ENCODE measurements at regions not wholly inside any gene's neighbourhood (a gene's known extent, or its start where the extent isn't known, plus 50 kb on each side); places are given as distances from the start of the nearest gene placed in this dataset.

DNA sequence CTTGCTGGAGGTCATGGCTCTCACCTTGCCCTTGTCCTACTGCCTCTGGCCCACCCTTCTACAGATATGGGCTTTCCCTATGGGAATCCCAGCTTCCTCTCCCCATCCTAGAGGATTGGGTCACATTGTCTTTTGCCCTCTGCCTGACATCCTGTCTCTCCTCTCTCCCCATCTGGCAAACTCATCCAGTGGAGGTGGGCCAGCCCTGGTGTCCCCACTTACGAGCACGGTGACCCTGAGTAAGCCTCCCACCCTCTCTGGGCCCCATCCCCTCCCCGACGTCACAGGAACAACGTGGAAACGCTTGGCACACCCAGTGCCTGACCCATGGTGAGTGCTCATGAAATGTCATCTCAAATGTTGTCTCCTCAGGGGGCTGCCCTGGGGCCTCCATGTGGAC is 56.1 kb upstream of the ID3 start:
- no peak for DNase-seq
- peaks cover 2 to 16% (median 5%) of the 10 kb centered on the region in 3 donors for H3K4me1 ChIP-seq
- TF ChIP-seq CTCF (IDR thresholded peaks at IDR 0.05) (no peak), POLR2A (IDR thresholded peaks at IDR 0.05) (no peak)
- intact Hi-C loops (cut with DNase I), result no loop called here
- WGBS, 2 donors, result 62 to 85% methylated on average over 6 of the region's 6 CpGs
- H3K27me3 ChIP-seq, result peaks cover 0 to 29% (median 0%) of the 10 kb centered on the region in 4 donors
- no peak overlapping the region for H3K27ac ChIP-seq
- no peak overlapping the region for H3K4me3 ChIP-seq
- no peaks in the 10 kb centered on the region for H3K36me3 ChIP-seq
- H3K9me3 ChIP-seq, result no peaks in the 10 kb centered on the region

DNA sequence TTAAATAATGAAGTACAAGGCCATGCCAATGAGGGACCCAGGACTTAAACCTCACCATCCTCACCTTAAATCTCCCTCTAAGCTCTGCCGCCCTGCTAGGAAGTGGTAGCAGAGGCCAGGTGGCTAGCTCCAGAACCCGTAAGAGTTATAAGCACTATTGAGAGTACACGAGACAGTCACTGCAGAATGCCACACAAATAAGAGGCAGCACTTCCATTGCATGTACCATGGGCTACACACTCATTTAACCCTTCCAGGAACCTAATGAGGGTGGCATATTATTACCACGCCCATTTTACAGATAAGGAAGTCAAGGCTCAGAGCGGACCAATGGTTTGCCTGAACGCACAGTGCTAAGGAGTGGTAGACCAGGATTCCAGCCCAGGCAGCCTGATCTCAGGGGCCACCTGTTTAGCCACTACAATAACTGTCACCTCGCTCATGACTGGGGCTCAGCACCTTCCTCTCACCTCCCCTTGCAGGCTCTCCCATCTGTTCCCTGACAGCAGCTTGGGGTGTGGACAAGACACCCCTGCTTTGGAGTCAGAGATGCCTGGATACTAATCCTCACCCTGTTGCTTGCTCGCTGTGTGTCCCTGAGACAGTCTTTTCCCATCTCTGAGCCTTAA is 54.8 kb upstream of the ID3 start:
- intact Hi-C loops (cut with DNase I), result no loop called here
- 88 to 94% methylated on average over 5 to 8 of the region's 8 CpGs for WGBS, 2 donors
- DNase-seq, result no peak

DNA sequence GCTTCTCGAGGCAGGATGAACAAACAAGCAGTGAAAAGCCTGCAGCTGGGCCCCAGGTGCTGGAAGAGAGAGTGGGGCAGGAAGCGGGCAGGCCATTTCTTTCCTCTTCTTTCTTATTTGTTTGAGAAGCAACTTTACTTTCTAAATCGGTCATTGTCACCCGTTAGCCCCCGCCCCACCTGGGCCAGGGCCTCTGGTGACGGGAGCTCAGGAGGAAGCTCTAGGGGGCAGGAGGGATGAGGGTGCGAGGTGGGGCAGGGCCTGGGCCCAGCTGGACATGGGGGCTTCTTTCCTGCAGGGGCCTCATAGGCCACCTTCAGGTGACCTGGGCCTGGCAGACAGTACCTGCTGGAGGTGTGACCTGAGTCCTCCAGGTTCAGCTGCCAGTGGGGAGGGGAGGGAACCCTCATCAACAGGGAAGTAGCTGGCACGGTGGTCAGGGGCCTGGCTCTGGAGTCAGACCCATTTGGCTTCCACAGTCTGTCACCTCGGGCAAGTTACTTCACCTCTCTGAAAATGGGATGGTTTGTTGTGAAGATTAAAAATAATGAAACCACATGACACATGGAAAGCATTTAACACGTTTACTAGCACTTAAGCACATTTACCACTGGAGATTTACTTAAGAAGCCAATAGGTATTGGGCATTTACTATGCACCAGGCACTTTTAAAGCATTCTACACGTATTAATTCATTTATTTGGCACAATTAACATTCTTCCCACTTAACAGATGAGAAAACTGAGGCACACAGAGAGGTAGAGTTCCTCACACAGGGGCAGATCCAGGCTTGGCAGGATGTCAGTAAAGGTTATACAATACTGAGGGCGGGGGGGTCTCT is 54.1 kb upstream of the ID3 start:
- Histone ChIP-seq H3K27ac (peak overlapping the region in 1 of 4 donors; percentile 29), H3K4me1 (peaks cover 0 to 2% (median 0%) of the 10 kb centered on the region in 3 donors), H3K36me3 (no peaks in the 10 kb centered on the region), H3K27me3 (peaks cover 0 to 10% (median 0%) of the 10 kb centered on the region in 4 donors), H3K4me3 (no peak overlapping the region), H3K9me3 (no peaks in the 10 kb centered on the region)
- 54 to 55% methylated on average over 7 to 12 of the region's 12 CpGs for WGBS, 2 donors
- TF ChIP-seq POLR2A (IDR thresholded peaks at IDR 0.05) (no peak), CTCF (IDR thresholded peaks at IDR 0.05) (no peak)
- DNase-seq, result no peak
- intact Hi-C loops (cut with DNase I), result no loop called here

More for the DNA sequence above, 54.8 kb upstream of the ID3 start:
- Histone ChIP-seq H3K36me3 (no peaks in the 10 kb centered on the region), H3K4me3 (no peak overlapping the region), H3K9me3 (no peaks in the 10 kb centered on the region), H3K4me1 (peaks cover 0 to 3% (median 2%) of the 10 kb centered on the region in 3 donors), H3K27ac (no peak overlapping the region), H3K27me3 (peaks cover 0 to 17% (median 0%) of the 10 kb centered on the region in 4 donors)
- TF ChIP-seq POLR2A (IDR thresholded peaks at IDR 0.05) (no peak), CTCF (IDR thresholded peaks at IDR 0.05) (no peak)

DNA sequence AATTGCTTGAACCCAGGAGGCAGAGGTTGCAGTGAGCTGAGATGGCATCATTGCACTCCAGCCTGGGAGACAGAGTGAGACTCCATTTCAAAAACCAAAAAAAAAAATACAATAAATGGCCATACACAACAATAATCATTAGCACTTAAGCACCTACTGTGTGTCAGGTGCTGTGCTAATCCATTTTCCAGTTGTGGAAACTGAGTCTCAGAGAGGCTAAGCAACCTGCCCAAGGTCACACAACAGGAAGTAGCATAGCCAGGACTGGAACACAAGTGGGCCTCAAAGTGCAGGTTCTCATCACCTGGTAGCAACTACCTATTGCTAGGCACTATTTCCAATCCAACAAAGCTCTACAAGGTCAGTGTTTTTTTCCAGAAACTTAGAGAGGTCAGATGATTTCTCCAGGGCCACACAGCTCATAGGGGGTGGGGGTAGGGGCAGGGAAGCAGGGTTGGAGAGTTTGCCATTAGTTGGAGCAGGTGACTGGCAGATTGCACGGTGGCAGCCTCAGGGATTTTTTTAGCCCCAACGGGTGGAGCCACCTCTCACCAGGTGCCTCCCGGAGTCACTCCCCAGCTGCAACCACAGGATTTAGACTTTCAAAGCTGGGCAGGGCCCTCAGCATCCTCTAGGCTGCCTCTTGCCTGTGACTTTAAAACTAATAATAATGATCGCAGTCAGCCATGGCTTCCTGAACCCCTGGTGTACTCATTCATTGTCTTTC is 52.5 kb upstream of the ID3 start:
- intact Hi-C loops (cut with DNase I), result no loop called here
- TF ChIP-seq CTCF (IDR thresholded peaks at IDR 0.05) (no peak), POLR2A (IDR thresholded peaks at IDR 0.05) (no peak)
- Histone ChIP-seq H3K27ac (no peak overlapping the region), H3K4me3 (no peak overlapping the region), H3K36me3 (no peaks in the 10 kb centered on the region), H3K9me3 (no peaks in the 10 kb centered on the region), H3K4me1 (peaks cover 0 to 2% (median 0%) of the 10 kb centered on the region in 3 donors), H3K27me3 (peaks cover 0 to 6% (median 0%) of the 10 kb centered on the region in 4 donors)
- 30 to 34% methylated on average over 4 of the region's 4 CpGs for WGBS, 2 donors
- DNase-seq, result no peak

Data from esophagus squamous epithelium (tissue), 5 donors.